GM18502 (cell line): ENCODE measurements at regions not wholly inside any gene's neighbourhood (a gene's known extent, or its start where the extent isn't known, plus 50 kb on each side); places are given as distances from the start of the nearest gene placed in this dataset.

Source experiments
- ATAC-seq: cut with Tn5 transposase; IDR thresholded peaks from one replicate; pipeline ENCODE4 v1.9.1; 2021; ENCODE audit warnings: mild to moderate bottlenecking; ENCODE audit not compliant: unreplicated experiment, poor library complexity

- ATAC-seq: no peak
Measured at GRCh38 chr7:25617673-25618072, 389.4 kb upstream of the NPVF start.

GRCh38 chr7:25619381-25619780, 391.1 kb upstream of the NPVF start:
- ATAC-seq: no peak

GRCh38 chr7:25619963-25620799, 391.9 kb upstream of the NPVF start:
- no peak for ATAC-seq

- ATAC-seq: no peak
Measured at GRCh38 chr7:25621993-25622392, 393.7 kb upstream of the NPVF start.

- ATAC-seq: no peak
Measured at GRCh38 chr7:25622695-25623094, 394.4 kb upstream of the NPVF start.

GRCh38 chr7:25624051-25624450, 395.8 kb upstream of the NPVF start:
- ATAC-seq: no peak

GRCh38 chr7:25624833-25625232, 396.5 kb upstream of the NPVF start:
- no peak for ATAC-seq

- no peak for ATAC-seq
Measured at GRCh38 chr7:25625306-25625992, 397.2 kb upstream of the NPVF start.

- no peak for ATAC-seq
Measured at GRCh38 chr7:25626451-25627131, 398.3 kb upstream of the NPVF start.

GRCh38 chr7:25628446-25628845, 400.2 kb upstream of the NPVF start:
- no peak for ATAC-seq

- no peak for ATAC-seq
Measured at GRCh38 chr7:25632616-25633015, 404.3 kb upstream of the NPVF start.

GRCh38 chr7:25633426-25634036, 405.2 kb upstream of the NPVF start:
- no peak for ATAC-seq

- ATAC-seq: no peak
Measured at GRCh38 chr7:25636168-25636567, 407.9 kb upstream of the NPVF start.

- no peak for ATAC-seq
Measured at GRCh38 chr7:25636871-25637283, 408.6 kb upstream of the NPVF start.

GRCh38 chr7:25638068-25638467, 409.8 kb upstream of the NPVF start:
- no peak for ATAC-seq

- ATAC-seq: no peak
Measured at GRCh38 chr7:25638590-25639244, 410.4 kb upstream of the NPVF start.

GRCh38 chr7:25642849-25643248, 414.6 kb upstream of the NPVF start:
- no peak for ATAC-seq

GRCh38 chr7:25643286-25643685, 415.0 kb upstream of the NPVF start:
- no peak for ATAC-seq

- ATAC-seq: no peak
Measured at GRCh38 chr7:25643770-25644394, 415.6 kb upstream of the NPVF start.
